ENCODE measurements at regions not wholly inside any gene's neighbourhood (a gene's known extent, or its start where the extent isn't known, plus 50 kb on each side); places are given as distances from the start of the nearest gene placed in this dataset.

DNA sequence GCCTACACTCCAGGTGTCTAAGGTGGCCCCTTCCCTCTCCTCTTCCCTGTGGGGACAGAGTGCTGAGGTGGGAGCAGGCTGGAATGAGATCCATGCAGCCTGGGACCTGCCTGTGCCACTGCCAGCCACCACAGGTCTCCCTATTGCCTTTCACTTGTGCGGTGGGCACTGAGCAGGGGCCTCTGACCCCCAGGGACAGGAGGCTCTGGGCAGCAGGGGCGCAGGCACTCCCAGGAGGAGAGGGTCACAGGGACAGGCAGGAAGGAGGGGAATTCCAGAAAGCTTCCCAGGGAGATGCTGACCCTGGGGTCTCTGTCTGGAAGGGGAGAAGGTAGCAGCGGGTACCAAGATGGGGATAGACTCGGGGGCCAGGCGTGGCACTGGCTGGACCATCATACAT lies 228.5 kb upstream of the B3GAT1 start:
- Histone ChIP-seq H3K9me3 (replicated peaks; ENCODE audit: control insufficient read depth, insufficient read depth, low read depth, low read length) (no peaks in the 10 kb centered on the region), H3K9ac (ENCODE audit: insufficient read depth in 1 of 2, low read depth in 2 of 2, low read length in 2 of 2) (no peak overlapping the region), H3K4me3 (no peak overlapping the region), H2AFZ (ENCODE audit: low read depth, low read length) (no peak overlapping the region), H3K79me2 (ENCODE audit: control insufficient read depth, insufficient read depth, low read length) (no peaks in the 10 kb centered on the region), H3K27ac (ENCODE audit: extremely low read depth, low read depth, low read length) (no peak overlapping the region), H3K4me1 (replicated peaks in 1 of 2; ENCODE audit: control insufficient read depth in 2 of 2, insufficient read depth in 2 of 2, low read length in 2 of 2) (no peaks in the 10 kb centered on the region), H3K27me3 (ENCODE audit: control insufficient read depth in 2 of 2, insufficient read depth in 2 of 2, low read length in 2 of 2) (peaks cover 12 to 88% of the 10 kb centered on the region in 2 experiments; a peak in 4 of 5 replicates), H3K4me2 (ENCODE audit: insufficient read depth, low read length) (no peak overlapping the region), H3K9me1 (ENCODE audit: control insufficient read depth, insufficient read depth, low read length) (no peaks in the 10 kb centered on the region), H3K36me3 (ENCODE audit: control insufficient read depth, insufficient read depth, low read length) (no peaks in the 10 kb centered on the region), H4K20me1 (replicated peaks; ENCODE audit: control insufficient read depth, insufficient read depth, low read length) (peaks cover 11% of the 10 kb centered on the region; the same call in 1 of the 2 replicates)
- DNase-seq (ENCODE audit: extremely low read depth in 1 of 4, low spot score in 3 of 4), result no peak
- BruUV-seq (replicated peaks), result no TSS peak
- TF ChIP-seq, protein P1, sequence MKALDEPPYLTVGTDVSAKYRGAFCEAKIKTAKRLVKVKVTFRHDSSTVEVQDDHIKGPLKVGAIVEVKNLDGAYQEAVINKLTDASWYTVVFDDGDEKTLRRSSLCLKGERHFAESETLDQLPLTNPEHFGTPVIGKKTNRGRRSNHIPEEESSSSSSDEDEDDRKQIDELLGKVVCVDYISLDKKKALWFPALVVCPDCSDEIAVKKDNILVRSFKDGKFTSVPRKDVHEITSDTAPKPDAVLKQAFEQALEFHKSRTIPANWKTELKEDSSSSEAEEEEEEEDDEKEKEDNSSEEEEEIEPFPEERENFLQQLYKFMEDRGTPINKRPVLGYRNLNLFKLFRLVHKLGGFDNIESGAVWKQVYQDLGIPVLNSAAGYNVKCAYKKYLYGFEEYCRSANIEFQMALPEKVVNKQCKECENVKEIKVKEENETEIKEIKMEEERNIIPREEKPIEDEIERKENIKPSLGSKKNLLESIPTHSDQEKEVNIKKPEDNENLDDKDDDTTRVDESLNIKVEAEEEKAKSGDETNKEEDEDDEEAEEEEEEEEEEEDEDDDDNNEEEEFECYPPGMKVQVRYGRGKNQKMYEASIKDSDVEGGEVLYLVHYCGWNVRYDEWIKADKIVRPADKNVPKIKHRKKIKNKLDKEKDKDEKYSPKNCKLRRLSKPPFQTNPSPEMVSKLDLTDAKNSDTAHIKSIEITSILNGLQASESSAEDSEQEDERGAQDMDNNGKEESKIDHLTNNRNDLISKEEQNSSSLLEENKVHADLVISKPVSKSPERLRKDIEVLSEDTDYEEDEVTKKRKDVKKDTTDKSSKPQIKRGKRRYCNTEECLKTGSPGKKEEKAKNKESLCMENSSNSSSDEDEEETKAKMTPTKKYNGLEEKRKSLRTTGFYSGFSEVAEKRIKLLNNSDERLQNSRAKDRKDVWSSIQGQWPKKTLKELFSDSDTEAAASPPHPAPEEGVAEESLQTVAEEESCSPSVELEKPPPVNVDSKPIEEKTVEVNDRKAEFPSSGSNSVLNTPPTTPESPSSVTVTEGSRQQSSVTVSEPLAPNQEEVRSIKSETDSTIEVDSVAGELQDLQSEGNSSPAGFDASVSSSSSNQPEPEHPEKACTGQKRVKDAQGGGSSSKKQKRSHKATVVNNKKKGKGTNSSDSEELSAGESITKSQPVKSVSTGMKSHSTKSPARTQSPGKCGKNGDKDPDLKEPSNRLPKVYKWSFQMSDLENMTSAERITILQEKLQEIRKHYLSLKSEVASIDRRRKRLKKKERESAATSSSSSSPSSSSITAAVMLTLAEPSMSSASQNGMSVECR (CRISPR knock-in tag; IDR thresholded peaks at IDR 0.05), result no peak
- no peak for TF ChIP-seq EWSR1 (IDR thresholded peaks at IDR 0.05; ENCODE audit: borderline replicate concordance, low read depth, partially characterized antibody)
- TF ChIP-seq, protein P2, sequence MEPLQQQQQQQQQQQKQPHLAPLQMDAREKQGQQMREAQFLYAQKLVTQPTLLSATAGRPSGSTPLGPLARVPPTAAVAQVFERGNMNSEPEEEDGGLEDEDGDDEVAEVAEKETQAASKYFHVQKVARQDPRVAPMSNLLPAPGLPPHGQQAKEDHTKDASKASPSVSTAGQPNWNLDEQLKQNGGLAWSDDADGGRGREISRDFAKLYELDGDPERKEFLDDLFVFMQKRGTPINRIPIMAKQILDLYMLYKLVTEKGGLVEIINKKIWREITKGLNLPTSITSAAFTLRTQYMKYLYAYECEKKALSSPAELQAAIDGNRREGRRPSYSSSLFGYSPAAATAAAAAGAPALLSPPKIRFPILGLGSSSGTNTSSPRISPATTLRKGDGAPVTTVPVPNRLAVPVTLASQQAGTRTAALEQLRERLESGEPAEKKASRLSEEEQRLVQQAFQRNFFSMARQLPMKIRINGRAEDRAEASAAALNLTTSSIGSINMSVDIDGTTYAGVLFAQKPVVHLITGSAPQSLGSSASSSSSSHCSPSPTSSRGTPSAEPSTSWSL (CRISPR knock-in tag; IDR thresholded peaks at IDR 0.05; ENCODE audit: borderline replicate concordance), result no peak
- CTCF ChIA-PET (ENCODE audit: low intra/inter-chr PET ratio), result no interaction called here
- FAIRE-seq, result no peak
- POLR2A ChIA-PET, result interaction anchor here (0.7 kb wide), 1 partner anchor 80 kb away, joined by 3 read pairs; no protein-coding TSS in a partner anchor
- 3% methylated on average over 5 of the region's 5 CpGs for WGBS (ENCODE audit: insufficient coverage, low coverage, missing lambda C conversion rate)
- intact Hi-C loops (cut with micrococcal nuclease) (no loop called here), in situ Hi-C loops (cut with MboI) (no loop called here)
- no peak for ATAC-seq
